ENCODE measurements at regions not wholly inside any gene's neighbourhood (a gene's known extent, or its start where the extent isn't known, plus 50 kb on each side); places are given as distances from the start of the nearest gene placed in this dataset.

DNA sequence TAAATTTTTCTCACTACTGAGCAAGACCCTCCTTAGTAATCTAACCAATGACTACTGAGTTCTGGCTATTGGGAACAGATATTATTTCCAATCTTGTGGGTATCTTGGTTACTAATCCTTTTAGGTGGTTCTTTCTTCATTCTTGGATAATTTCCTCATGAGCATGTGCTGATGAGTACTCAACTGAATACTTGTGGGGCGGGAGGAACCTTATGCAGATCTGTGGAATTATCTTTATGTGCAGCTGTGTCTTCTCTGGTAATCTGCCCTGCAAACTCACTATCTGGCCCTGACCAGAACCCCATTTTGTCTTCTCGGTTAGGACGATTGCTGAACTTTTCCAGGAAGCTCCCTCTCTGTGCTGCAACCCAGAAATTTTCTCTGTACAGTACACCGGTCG, 89.7 kb upstream of the TRPC4 start:
- TF ChIP-seq, protein P1, sequence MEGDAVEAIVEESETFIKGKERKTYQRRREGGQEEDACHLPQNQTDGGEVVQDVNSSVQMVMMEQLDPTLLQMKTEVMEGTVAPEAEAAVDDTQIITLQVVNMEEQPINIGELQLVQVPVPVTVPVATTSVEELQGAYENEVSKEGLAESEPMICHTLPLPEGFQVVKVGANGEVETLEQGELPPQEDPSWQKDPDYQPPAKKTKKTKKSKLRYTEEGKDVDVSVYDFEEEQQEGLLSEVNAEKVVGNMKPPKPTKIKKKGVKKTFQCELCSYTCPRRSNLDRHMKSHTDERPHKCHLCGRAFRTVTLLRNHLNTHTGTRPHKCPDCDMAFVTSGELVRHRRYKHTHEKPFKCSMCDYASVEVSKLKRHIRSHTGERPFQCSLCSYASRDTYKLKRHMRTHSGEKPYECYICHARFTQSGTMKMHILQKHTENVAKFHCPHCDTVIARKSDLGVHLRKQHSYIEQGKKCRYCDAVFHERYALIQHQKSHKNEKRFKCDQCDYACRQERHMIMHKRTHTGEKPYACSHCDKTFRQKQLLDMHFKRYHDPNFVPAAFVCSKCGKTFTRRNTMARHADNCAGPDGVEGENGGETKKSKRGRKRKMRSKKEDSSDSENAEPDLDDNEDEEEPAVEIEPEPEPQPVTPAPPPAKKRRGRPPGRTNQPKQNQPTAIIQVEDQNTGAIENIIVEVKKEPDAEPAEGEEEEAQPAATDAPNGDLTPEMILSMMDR (IDR thresholded peaks at IDR 0.05): no peak
- no peak for TF ChIP-seq POLR2A (IDR thresholded peaks at IDR 0.05)
